KMS-11 (cell line): ENCODE measurements at regions not wholly inside any gene's neighbourhood (a gene's known extent, or its start where the extent isn't known, plus 50 kb on each side); places are given as distances from the start of the nearest gene placed in this dataset.

Source experiments
- H2AFZ ChIP-seq: fragments of 200-600 bp; sonication (generic); 2 replicates; pipeline ENCODE4 v1.6.1; 2016; ENCODE audit warnings: antibody characterized with exemption, mixed run types, low read depth
- H3K27ac ChIP-seq: fragments of 200-600 bp; sonication (generic); 2 replicates; pipeline ENCODE4 v1.6.1; 2016; ENCODE audit warnings: mild to moderate bottlenecking, mixed run types
- H3K27me3 ChIP-seq: fragments of 200-600 bp; sonication (generic); 2 replicates; pipeline ENCODE4 v1.6.1; 2017; ENCODE audit warnings: mild to moderate bottlenecking, low read depth, mixed run types, moderate library complexity; ENCODE audit not compliant: insufficient read depth
- H3K36me3 ChIP-seq: fragments of 200-600 bp; sonication (generic); 2 replicates; pipeline ENCODE4 v1.6.1; 2017; ENCODE audit warnings: mild to moderate bottlenecking, mixed run types; ENCODE audit not compliant: insufficient read depth
- H3K4me1 ChIP-seq: fragments of 200-600 bp; sonication (generic); 2 replicates; pipeline ENCODE4 v1.6.1; 2016; ENCODE audit warnings: mild to moderate bottlenecking, low read depth, mixed run types; ENCODE audit not compliant: poor library complexity, severe bottlenecking
- H3K4me2 ChIP-seq: fragments of 200-600 bp; sonication (generic); 2 replicates; pipeline ENCODE4 v1.7.0; 2016; ENCODE audit warnings: mild to moderate bottlenecking, mixed run types
- H3K4me3 ChIP-seq: fragments of 200-600 bp; sonication (generic); IDR thresholded peaks from 2 replicates; pipeline ENCODE4 v1.6.1; 2017; ENCODE audit warnings: low read depth, low read length, mixed read lengths; ENCODE audit not compliant: insufficient read depth
- H3K79me2 ChIP-seq: fragments of 200-600 bp; sonication (generic); 2 replicates; pipeline ENCODE4 v1.6.1; 2016; ENCODE audit warnings: low read depth, mixed run types; ENCODE audit not compliant: insufficient read depth
- H3K9ac ChIP-seq: fragments of 200-600 bp; sonication (generic); 2 replicates; pipeline ENCODE4 v1.6.1; 2016; ENCODE audit warnings: mild to moderate bottlenecking, mixed run types
- H4K20me1 ChIP-seq: fragments of 200-600 bp; sonication (generic); 2 replicates; pipeline ENCODE4 v1.6.1; 2016; ENCODE audit warnings: mild to moderate bottlenecking, mixed run types; ENCODE audit not compliant: insufficient read depth
- TF ChIP-seq, protein P1 (sequence below): fragments of 200-600 bp; sonication (generic); conservative IDR thresholded peaks from 2 replicates; pipeline ENCODE4 v1.6.1; 2017; ENCODE audit warnings: low read depth, mild to moderate bottlenecking, antibody characterized with exemption, low read length, moderate library complexity, mixed read lengths

DNA sequence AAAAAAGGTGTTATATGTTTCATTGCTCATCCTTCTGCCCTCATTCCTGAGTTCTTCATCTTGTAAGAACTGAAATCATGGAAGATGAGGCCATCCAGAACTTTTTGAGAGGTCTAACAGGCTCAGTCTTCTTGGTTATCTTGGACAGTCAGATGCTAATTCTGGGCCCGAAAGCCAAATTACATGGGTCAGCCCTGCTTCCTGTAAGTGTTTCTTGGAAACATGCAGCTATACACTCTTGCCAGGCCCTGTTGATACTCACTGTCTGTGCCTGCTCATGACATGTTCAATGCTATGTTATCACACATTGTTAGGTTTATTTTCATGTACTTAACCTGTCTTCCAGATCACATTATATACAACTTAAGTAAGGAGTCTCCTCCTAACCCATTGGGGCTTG, 542.5 kb downstream of the NUF2 start:
- Histone ChIP-seq H3K9ac (no peak overlapping the region), H3K27ac (no peak overlapping the region), H3K36me3 (no peaks in the 10 kb centered on the region), H2AFZ (no peak overlapping the region), H3K27me3 (no peaks in the 10 kb centered on the region), H3K4me3 (no peak overlapping the region), H3K4me2 (no peak overlapping the region), H4K20me1 (no peaks in the 10 kb centered on the region), H3K79me2 (no peaks in the 10 kb centered on the region), H3K4me1 (no peaks in the 10 kb centered on the region)
- TF ChIP-seq, protein P1, sequence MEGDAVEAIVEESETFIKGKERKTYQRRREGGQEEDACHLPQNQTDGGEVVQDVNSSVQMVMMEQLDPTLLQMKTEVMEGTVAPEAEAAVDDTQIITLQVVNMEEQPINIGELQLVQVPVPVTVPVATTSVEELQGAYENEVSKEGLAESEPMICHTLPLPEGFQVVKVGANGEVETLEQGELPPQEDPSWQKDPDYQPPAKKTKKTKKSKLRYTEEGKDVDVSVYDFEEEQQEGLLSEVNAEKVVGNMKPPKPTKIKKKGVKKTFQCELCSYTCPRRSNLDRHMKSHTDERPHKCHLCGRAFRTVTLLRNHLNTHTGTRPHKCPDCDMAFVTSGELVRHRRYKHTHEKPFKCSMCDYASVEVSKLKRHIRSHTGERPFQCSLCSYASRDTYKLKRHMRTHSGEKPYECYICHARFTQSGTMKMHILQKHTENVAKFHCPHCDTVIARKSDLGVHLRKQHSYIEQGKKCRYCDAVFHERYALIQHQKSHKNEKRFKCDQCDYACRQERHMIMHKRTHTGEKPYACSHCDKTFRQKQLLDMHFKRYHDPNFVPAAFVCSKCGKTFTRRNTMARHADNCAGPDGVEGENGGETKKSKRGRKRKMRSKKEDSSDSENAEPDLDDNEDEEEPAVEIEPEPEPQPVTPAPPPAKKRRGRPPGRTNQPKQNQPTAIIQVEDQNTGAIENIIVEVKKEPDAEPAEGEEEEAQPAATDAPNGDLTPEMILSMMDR: no peak

GRCh38 chr1:163866564-163866963, 544.8 kb downstream of the NUF2 start:
- H3K9ac ChIP-seq: no peak overlapping the region
- no peak overlapping the region for H3K4me2 ChIP-seq
- H4K20me1 ChIP-seq: no peaks in the 10 kb centered on the region
- no peaks in the 10 kb centered on the region for H3K79me2 ChIP-seq
- no peaks in the 10 kb centered on the region for H3K4me1 ChIP-seq
- H3K4me3 ChIP-seq: no peak overlapping the region
- H2AFZ ChIP-seq: no peak overlapping the region
- H3K27me3 ChIP-seq: no peaks in the 10 kb centered on the region
- no peaks in the 10 kb centered on the region for H3K36me3 ChIP-seq
- TF ChIP-seq, protein P1: no peak
- no peak overlapping the region for H3K27ac ChIP-seq

DNA sequence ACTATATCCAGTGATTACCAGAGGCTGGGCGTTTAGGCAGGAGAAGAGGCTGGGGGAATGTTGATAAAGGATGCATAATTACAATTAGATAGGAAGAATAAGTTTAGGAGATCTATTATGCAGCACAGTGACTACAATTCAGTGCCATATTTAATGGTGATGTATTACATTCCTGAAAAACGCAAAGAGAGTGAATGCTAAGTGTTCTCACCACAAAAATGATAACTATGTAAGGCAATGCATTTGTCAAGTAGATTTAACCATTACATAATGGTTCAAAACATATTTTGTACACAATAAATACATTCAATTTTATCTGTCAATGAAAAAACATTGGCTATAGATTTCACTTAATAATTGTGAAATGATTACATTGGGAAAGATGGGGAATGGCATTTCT, 548.9 kb downstream of the NUF2 start:
- TF ChIP-seq, protein P1: no peak
- H3K27ac ChIP-seq: no peak overlapping the region

GRCh38 chr1:163872067-163872466, 550.3 kb downstream of the NUF2 start:
- TF ChIP-seq, protein P1: no peak
- Histone ChIP-seq H3K27me3 (no peaks in the 10 kb centered on the region), H2AFZ (no peak overlapping the region), H3K4me1 (no peaks in the 10 kb centered on the region), H3K27ac (no peak overlapping the region), H3K4me3 (no peak overlapping the region), H3K4me2 (no peak overlapping the region), H3K36me3 (no peaks in the 10 kb centered on the region), H3K79me2 (no peaks in the 10 kb centered on the region), H3K9ac (no peak overlapping the region), H4K20me1 (no peaks in the 10 kb centered on the region)

More for the DNA sequence above, 548.9 kb downstream of the NUF2 start:
- no peak overlapping the region for H2AFZ ChIP-seq
- H3K4me1 ChIP-seq: no peaks in the 10 kb centered on the region
- H4K20me1 ChIP-seq: no peaks in the 10 kb centered on the region
- H3K27me3 ChIP-seq: no peaks in the 10 kb centered on the region
- H3K9ac ChIP-seq: no peak overlapping the region
- no peak overlapping the region for H3K4me2 ChIP-seq
- H3K4me3 ChIP-seq: no peak overlapping the region
- H3K36me3 ChIP-seq: no peaks in the 10 kb centered on the region
- no peaks in the 10 kb centered on the region for H3K79me2 ChIP-seq
